ENCODE measurements at regions not wholly inside any gene's neighbourhood (a gene's known extent, or its start where the extent isn't known, plus 50 kb on each side); places are given as distances from the start of the nearest gene placed in this dataset.

GRCh38 chr4:54863571-54864255 lies 206.0 kb downstream of the KIT start:
- TF ChIP-seq CTCF (IDR thresholded peaks at IDR 0.05) = no peak
- no peak for TF ChIP-seq POLR2A (IDR thresholded peaks at IDR 0.05)
- TF ChIP-seq POLR2AphosphoS5 (IDR thresholded peaks at IDR 0.05) = no peak

Measured in suprapubic skin (tissue), 4 donors.